GM19023 (cell line): ENCODE measurements at regions not wholly inside any gene's neighbourhood (a gene's known extent, or its start where the extent isn't known, plus 50 kb on each side); places are given as distances from the start of the nearest gene placed in this dataset.

Experiments
- ATAC-seq: cut with Tn5 transposase; IDR thresholded peaks from one replicate; pipeline ENCODE4 v1.9.1; 2021; ENCODE audit warnings: mild to moderate bottlenecking, moderate library complexity; ENCODE audit not compliant: unreplicated experiment

DNA sequence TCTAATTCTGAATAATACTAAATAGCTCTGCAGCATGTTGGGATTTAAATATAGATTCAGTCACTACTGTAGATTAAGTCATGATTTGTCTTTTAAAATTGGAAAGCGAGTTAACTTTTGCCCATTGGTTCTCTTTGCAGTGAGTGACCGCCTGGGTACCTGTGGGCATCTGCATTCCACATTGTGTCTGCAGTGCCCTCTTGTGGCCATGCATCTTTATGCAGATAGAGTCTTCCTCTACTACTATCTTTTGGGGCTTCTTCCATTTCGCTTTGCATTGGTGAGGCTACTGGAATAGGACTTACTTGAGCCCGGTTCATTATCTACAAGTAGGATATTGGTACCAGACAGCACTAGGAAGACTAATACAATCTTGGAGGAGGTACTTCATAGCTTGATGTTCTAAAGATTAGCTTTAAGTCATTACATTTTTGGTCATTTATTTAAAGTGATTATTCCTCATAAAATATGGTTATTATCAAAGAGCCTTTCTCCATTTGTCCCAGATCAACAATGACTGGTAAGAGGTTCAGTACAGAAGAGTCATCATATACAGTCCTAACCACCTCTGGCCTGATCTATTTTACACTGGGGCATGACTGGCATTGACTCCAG is 203.0 kb downstream of the SOCS6 start:
- peak; percentile 91 for ATAC-seq

DNA sequence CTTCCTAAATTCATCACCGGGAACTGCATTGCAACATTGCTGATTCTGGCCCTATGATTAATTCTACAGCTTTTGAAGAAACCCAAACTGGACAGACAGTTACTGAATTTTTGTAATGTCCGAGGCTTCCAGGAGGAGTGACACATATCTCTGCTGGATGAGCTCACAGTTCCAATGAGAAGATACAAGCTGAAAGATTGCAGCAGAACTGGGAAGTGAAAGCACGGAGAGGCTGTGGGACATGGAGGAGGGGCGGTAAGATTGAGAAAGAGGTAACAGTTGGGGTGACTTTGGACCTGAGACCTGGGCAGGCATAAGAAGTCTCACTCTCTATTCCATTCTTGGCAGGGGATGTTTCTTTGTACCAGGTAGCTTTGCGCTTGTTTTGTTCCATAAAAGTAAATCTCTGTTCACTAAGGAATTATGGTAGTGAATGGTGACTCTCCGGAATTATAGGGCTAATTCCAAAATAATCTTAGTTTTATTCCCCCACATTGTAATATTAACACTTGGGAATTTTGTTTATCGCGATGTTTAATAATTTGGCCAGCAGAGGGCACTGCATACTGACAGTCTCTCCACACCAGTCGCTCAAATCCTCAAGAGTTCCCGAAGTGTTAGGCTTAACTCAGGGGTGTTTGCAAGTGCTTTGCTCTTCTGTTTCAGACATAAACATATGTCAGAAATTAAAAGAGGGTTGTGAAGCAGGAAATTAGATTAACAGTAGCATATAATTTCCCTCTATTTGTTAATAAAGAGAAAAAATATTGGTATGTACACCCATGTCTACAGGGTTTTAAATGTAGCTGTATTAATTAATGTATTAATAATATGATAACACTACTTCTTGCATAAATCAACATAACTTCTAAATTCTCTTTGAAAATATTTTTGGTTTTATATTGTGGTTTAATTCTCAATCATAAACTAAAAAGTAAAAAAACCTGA is 201.4 kb downstream of the SOCS6 start:
- ATAC-seq: peak; percentile 43

DNA sequence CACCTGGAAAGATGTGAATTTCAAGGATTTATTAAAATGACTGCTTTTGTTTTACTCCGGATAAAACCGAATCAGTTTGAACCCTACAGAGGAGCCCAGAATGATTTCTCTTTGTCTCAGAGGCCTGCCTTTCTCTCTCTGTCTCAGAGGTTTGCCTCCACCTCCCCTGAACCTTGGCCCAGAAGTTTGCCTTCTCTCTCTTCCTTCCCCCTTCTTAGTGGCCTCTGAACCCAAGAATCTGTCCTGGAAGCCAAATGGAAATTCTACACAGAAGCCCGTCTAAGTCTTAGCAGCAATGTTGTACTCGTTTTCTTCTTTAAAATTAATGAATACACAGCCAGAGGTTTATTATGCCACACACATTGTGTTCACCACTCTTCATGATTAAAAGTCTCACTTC is 200.7 kb downstream of the SOCS6 start:
- no peak for ATAC-seq

DNA sequence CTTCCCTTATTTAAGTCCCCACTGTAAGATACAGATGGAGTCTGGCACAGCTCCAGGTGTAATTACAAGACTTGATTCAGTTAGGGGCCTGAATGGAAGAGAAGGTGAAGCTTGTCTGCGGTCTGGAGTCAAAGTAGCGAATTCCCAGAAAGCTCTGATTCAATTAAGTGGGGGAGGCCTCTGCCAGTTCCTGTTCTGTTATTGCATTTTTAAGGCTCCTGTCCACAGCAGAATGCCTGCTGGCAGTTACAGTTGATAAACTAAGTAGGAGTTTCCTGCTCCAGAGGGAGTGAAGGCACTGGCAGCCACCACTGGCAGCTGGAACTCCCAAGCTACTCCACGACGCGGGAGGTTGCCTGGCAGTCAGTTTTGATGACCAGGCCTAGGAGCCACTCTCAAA is 181.1 kb downstream of the SOCS6 start:
- no peak for ATAC-seq

DNA sequence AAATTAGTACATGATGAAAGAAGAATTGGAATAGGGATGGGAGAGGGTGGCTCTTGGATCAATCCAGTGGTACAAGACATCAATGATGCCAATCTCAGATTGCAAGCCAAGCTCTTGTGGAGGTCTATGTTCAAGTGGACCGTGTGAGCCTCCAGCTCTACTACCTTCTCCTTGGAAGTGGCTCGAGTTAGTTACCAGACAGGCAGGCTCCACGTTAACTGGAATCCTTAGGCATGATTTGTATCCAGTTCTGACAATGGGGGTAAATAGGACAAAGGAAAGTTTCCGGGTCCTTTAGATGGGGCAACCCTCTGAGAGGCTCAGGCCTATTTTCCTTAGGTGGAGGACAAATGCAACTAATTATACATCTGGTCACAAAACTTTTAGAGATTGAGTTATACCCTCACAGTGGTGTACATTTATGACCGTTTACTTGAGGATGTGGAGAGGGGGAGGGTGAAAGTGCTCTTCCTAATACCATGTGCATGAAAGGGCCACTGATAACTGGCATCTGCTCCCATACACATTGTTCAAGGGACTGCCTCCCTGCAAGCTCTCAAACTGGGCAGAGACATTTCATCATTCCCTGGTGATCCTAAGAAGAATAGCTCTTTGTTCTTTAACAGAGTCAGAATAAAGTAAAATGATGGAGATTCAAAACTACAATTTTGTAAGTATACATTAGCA is 180.2 kb downstream of the SOCS6 start:
- no peak for ATAC-seq

DNA sequence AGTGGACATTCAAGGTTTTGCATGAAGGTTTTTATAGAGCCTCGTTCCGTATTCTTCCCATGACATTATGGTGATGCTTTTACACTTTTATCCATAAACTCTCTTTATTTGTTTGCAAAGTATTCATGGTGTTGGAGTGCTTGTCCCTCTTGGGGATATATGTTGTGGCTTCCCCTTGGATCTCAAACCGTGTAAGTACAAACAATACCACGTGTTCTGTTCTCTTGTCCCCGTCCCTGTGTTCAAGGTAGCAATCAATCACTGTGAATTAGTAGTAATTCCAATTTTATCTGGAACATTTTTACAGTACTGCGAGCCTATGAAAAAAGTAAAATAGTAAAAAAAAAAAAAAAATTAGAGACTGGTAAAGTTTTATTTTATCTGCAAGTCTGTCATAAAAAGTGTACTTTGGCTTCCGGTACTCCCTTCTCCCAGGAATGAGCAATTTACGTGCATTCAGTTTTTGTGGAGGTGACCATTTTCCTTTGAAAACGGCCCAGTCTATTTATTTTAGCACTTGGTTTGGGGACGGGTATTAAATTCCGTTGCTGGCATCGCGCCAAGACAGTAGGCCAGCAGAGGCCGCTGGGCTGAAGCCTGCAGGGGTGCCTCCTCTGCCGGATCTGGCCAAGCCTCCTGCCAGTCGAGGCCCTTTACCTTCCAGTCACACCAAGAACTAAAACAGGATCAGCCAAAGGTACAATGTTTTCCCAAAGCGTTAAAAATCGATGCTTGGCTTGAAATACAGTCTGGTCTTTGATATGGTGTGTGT is 175.7 kb downstream of the SOCS6 start:
- no peak for ATAC-seq

DNA sequence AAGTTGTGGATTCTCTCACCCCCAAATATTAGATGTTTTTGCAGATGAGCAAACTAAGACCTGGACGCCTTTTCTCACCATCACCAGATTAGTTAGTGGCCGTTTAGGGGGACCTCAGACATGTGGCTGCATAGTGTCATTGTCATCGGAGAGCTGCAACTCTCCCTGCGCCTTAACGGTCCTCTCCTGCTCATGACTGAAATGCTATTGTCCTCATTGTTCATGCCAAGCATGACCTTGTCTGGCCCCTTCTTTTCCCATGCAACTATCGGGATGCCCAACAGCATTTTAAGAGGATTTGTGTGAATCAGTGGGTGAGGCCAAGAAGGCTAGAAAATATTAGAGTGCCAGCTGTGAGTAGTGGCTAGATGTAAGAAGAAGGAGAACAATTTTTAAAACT is 174.2 kb downstream of the SOCS6 start:
- ATAC-seq: no peak

DNA sequence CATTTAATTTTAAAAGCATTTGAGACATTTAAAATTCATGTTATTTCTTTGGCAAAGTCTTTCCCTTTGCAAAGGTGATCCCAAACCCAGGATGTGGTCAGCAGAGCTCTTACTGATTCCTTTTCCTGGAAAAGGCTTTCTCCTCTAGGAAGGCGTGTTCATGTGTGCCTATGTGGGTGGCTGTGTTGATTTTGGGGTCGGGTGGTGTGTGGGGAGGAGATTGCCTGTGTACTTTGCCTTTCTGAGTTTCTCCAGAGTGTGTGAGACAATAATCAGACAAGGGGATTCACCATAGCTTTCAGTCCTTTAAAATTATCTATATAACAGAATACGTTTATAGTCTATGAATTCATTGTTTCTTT is 173.2 kb downstream of the SOCS6 start:
- no peak for ATAC-seq

DNA sequence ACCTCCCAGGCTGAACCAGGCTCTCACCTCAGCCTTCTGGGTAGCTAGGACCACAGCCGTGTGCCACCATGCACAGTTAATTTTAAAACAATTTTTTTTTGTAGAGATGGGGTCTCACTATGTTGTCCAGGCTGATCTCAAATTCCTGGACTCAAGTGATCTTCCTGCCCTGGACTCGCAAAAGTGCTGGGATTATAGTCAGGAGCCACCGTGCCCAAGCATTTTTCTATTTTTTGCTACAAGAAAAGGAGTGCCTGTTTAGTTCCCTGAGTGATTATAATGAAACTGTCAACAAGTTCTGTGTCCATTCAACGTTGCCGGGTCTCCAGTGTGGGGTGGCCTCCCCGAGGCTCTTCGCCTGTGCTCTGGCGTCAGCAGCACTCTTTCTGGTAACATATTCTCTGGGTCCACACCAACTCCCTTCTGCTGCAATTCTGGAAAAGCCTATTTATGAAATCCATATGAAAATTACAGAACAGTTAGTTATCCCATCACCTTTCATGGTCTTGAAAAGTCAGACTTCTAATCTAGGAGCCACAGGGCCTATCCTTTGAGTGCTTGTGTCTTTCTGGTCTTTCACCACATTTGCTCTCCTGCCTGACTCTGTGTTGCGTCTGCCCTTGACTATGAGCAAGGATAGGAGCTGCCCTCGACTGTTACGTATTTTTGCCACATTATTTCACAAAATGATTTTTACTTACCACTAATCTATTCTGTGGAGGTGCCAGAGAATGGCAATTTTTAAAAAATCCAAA is 172.7 kb downstream of the SOCS6 start:
- no peak for ATAC-seq

DNA sequence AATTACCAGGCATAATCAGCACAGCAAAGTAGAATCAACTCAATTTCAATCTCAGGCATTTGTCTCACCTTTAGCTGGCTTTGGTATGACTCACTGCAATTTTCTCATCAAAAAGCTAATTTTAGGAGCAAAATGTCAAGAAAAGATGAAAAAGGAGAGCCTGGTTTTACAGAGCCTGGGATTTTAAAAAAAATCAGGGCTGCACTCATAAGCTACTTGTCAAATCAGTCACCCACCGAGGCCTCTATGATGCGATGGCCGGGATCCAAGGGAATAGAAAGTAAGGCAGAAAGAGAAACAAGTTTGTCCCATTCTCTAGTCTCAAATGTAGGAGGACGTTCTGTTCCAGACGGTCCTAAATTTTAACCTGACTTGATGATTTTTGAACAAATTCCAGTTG is 170.9 kb downstream of the SOCS6 start:
- no peak for ATAC-seq

DNA sequence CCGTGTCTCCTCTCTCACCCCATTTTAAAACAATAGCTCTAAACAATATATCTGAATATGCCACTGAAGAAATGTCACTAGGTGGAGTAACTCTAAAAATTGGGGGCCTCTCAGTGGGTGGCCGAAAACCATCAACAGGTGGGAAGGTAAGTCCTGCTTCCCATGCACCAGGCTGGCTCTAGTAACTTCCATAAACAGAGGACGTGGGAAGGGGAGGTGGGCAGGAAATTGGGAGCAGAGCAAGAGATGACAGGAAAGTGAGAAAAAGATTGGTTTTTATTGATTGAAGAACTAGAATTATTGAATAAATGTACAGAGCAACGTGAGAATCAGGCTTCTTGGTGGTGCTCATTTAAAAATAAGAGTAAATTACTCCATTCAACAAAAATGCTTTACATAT is 170.4 kb downstream of the SOCS6 start:
- ATAC-seq: no peak

DNA sequence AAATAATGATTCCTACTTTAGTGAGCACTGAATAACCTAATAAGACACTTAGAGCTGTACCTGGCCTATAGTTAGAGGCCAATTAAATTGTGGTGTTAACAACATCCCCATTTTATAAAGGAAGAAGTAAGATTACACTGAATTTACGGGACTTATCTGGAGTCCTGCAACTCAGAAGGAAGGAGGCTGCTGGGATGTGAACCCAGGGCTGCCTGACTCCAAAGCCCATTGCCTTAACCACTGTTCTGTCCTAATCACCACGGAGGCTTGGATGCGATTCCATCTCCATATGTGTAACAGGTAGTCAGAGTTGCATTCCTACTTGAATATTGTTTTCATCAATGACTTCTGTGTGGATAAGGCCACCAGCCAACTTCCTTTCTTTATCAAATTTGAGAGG is 168.9 kb downstream of the SOCS6 start:
- ATAC-seq: no peak

DNA sequence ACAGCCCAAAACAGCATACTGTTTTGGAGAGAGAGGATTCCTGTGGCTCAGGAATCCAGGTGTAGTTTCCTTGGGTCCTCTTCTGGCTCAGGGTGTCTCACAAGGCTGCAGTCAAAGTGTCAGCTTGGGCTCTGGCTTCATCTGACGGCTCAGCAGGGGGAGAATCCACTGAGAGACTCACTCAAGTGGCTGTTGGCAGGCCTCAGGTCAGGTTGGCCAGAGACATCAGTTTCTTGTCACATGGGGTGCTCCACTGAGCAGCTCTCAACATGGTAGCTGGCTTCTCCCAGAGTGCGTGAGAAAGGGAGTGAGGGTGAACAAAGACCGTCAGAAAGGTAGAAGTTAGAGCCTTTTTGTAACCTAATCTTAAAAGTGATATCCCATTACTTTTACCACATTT is 168.4 kb downstream of the SOCS6 start:
- ATAC-seq: no peak

DNA sequence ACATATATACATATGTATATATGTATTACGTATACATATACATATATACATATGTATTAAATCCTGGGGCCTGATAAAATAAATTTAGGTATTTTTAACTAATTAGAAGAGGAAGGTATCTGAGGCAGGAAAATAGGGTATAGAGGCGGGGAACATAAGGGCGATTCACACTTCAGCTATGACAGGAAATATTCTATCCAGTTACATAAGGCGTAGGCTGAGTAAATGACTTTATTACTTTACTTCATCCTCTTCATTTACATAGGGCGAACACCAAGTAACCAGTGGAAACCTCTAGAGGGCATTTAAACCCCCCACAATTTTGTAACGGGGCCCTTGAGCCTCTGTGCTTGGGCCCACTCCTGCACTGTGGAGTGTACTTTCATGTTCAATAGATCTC is 167.5 kb downstream of the SOCS6 start:
- no peak for ATAC-seq

DNA sequence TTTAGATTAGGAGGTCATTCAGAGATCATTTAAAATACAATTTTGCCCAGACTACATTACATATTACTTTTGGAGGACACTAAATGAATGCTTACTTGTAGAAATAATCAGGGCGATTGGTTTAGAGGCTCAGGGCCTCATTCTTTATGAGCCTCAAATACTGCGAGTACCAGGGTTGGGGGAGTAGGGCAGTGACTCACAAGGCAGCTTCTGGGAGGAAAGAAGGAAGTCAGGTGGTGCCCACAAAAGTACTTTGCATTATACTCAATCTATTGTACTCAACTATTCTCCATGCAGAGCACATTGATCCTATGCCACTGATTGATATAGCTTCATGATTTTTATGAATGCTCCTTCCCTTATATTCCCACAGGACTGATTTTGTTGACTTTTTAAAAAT is 166.9 kb downstream of the SOCS6 start:
- ATAC-seq: no peak

DNA sequence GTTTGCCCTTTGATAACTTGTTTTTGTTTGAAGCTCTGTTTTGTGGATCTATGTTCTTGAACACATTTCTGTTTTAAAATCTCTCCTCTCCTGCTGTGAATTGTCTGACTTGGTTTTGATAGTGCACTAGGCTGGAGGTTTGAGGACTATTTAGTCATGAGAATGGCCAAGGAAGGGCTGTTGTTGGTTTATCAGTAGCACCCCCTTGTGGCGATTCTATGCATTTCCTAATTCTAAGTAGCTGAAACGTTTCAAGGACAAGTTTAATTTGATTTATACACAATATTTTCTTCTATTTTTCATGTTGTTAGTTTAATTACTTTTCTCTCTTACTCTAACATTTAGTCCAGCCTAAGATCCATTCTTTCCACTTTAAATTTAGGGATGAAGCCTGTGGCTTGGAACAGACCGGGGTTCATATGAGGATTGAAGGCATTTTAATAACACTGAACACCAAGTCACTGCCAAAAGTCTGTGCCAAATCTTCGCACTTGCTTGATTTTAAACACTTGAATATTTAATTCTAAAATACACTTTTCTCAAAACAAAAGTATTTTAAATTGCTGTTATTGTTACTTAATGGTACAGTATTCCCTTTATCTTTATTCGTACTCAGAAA is 166.0 kb downstream of the SOCS6 start:
- ATAC-seq: peak; percentile 86

DNA sequence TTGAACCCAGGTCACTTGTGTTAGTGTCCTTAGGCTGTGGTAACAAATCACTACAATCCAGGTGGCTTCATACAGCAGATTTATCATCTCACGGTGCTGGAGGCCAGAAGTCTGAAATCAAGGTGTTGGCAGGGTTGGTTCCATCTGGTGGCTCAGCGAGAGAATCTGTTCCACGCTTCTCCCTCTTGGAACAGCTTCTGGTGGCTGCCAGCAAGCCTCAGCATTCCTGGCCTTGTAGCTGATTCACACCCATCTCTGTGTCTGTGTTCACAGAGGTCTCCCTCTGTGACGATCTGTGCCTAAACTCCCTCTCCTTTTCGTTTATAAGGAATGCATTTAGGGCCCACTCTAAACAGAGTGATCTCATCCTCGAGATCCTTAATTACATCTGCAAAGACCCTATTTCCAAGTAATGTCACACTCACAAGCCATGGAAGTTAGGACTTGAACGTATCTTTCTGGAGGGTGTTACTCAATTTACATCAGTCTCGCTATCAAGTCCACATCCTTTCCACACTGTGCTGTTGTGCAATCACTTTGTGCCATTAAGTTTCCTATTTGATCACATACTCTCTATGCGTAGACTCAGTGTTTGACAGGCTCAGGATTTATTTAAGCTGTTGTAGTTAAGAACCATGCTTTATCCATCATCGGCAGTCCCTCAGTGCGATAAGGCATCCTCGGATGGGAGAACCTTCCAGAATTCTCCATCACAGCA is 164.4 kb downstream of the SOCS6 start:
- no peak for ATAC-seq

DNA sequence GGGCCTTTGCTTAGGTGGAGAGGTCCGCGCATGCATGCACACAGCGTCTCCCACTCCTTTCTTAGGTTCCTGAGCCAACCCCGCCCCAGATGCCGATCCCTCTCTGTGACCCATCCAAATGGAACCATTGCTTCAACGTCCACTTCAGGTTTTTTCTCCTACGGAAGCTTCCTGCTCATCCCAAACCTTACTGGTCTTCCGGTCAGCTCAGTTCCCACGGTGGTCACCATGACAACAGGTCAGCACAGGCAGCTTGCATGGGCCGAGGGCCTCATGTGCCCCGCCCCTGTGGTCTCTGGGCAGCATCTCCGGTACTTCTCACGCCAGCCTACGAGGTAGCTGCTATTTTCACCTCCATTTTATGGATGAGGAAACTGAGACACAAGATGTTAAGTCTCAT is 163.7 kb downstream of the SOCS6 start:
- no peak for ATAC-seq
